ENCODE measurements at regions not wholly inside any gene's neighbourhood (a gene's known extent, or its start where the extent isn't known, plus 50 kb on each side); places are given as distances from the start of the nearest gene placed in this dataset.
"Not testable (repeated sequence)": the region's sequence is repeated elsewhere in the genome, so short reads cannot be mapped to it uniquely, and the experiment has no call there.

- H3K9me3 ChIP-seq (ENCODE audit: severe bottlenecking): no peaks in the 10 kb centered on the region
- TF ChIP-seq, protein P1, sequence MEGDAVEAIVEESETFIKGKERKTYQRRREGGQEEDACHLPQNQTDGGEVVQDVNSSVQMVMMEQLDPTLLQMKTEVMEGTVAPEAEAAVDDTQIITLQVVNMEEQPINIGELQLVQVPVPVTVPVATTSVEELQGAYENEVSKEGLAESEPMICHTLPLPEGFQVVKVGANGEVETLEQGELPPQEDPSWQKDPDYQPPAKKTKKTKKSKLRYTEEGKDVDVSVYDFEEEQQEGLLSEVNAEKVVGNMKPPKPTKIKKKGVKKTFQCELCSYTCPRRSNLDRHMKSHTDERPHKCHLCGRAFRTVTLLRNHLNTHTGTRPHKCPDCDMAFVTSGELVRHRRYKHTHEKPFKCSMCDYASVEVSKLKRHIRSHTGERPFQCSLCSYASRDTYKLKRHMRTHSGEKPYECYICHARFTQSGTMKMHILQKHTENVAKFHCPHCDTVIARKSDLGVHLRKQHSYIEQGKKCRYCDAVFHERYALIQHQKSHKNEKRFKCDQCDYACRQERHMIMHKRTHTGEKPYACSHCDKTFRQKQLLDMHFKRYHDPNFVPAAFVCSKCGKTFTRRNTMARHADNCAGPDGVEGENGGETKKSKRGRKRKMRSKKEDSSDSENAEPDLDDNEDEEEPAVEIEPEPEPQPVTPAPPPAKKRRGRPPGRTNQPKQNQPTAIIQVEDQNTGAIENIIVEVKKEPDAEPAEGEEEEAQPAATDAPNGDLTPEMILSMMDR (IDR thresholded peaks at IDR 0.05; ENCODE audit: low read depth, low read length): no peak
- no peak for DNase-seq
These were observed 724.3 kb upstream of the SLITRK1 start for GRCh38 chr13:84606616-84607015.

GRCh38 chr13:84605927-84606326, 723.7 kb upstream of the SLITRK1 start:
- Histone ChIP-seq H3K27ac (no peak overlapping the region), H3K36me3 (no peaks in the 10 kb centered on the region), H3K4me3 (ENCODE audit: low read depth, low read length) (no peak overlapping the region), H3K27me3 (ENCODE audit: insufficient read depth, low read depth, severe bottlenecking) (no peaks in the 10 kb centered on the region), H3K9me3 (ENCODE audit: severe bottlenecking) (no peaks in the 10 kb centered on the region)
- TF ChIP-seq, protein P1 (IDR thresholded peaks at IDR 0.05; ENCODE audit: low read depth, low read length): 0 out of 2 replicates have a peak, but pooled peaks have one; percentile 25
- no peak for DNase-seq

More at GRCh38 chr13:84606616-84607015, 724.3 kb upstream of the SLITRK1 start:
- Histone ChIP-seq H3K4me3 (ENCODE audit: low read depth, low read length) (no peak overlapping the region), H3K27me3 (ENCODE audit: insufficient read depth, low read depth, severe bottlenecking) (no peaks in the 10 kb centered on the region), H3K27ac (no peak overlapping the region), H3K36me3 (no peaks in the 10 kb centered on the region)

DNA sequence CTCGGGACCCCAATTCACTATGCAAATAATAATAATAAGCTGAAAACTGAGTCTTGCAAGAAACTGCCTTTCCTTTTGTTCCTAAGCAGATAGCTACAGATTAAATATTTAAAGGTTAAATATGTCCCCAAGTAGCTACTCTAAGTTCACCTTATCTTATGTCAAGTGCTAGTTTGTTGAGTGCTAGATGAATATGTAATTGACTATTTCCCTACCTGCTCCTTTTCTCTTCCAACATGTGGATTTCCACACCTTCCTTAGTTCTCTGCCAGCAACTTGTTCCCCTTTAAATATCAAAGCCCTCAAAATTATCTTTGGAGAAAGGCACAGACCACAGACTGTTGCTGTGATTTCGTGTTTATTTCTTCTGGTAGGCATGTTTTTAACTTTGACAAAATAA, 709.2 kb upstream of the SLITRK1 start:
- H3K36me3 ChIP-seq: no peaks in the 10 kb centered on the region
- TF ChIP-seq, protein P1 (IDR thresholded peaks at IDR 0.05; ENCODE audit: low read depth, low read length): no peak
- H3K27ac ChIP-seq: no peak overlapping the region
- H3K4me3 ChIP-seq (ENCODE audit: low read depth, low read length): no peak overlapping the region
- no peaks in the 10 kb centered on the region for H3K27me3 ChIP-seq (ENCODE audit: insufficient read depth, low read depth, severe bottlenecking)
- H3K9me3 ChIP-seq (ENCODE audit: severe bottlenecking): no peaks in the 10 kb centered on the region
- no peak for DNase-seq

DNA sequence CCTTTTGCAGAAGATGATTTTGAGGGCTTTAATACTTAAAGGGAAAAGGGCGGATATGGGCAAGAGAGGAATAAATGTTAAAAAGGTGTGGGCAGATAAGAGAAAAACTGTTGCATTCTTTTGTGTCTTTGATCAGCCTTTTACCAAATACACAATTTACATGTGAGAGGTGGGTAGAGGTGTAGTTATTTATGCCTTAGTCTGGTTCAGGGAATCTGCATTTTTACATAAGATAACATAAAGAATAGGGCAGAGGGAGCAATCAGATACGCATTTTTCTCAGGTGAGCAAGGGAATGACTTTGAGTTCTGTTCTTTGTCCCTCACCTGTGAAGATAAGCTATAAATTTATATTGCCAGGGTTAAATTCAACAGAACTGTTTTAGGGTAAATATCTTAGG, 708.4 kb upstream of the SLITRK1 start:
- H3K9me3 ChIP-seq (ENCODE audit: severe bottlenecking): no peaks in the 10 kb centered on the region
- no peak for DNase-seq
- TF ChIP-seq, protein P1 (IDR thresholded peaks at IDR 0.05; ENCODE audit: low read depth, low read length): no peak
- H3K27me3 ChIP-seq (ENCODE audit: insufficient read depth, low read depth, severe bottlenecking): no peaks in the 10 kb centered on the region
- no peak overlapping the region for H3K4me3 ChIP-seq (ENCODE audit: low read depth, low read length)
- no peaks in the 10 kb centered on the region for H3K36me3 ChIP-seq
- H3K27ac ChIP-seq: no peak overlapping the region

GRCh38 chr13:84588023-84588422, 705.7 kb upstream of the SLITRK1 start:
- Histone ChIP-seq H3K4me3 (ENCODE audit: low read depth, low read length) (no peak overlapping the region), H3K36me3 (no peaks in the 10 kb centered on the region), H3K9me3 (ENCODE audit: severe bottlenecking) (no peaks in the 10 kb centered on the region), H3K27ac (no peak overlapping the region), H3K27me3 (ENCODE audit: insufficient read depth, low read depth, severe bottlenecking) (no peaks in the 10 kb centered on the region)
- DNase-seq: no peak
- TF ChIP-seq, protein P1 (IDR thresholded peaks at IDR 0.05; ENCODE audit: low read depth, low read length): no peak

DNA sequence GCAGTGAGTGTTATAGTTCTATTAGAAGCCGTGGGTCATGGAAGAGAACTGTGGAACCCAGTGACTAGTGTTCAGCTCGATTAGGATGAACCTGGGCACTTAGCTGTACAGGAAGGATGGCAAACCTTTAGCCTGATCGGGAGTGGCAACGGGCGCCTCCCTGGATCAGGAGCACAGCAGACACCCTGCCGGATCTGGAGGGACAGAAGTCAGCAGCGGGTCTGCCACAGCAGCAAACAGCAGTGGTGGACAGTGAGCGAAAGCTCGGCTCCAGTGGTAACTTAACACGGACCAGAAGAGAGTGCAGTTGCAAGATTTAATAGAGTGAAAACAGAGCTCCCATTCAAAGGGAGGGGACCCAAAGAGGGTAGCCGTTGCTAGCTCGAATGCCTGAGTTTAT, 697.6 kb upstream of the SLITRK1 start:
- H3K4me3 ChIP-seq (ENCODE audit: low read depth, low read length); H3K9me3 ChIP-seq (ENCODE audit: severe bottlenecking); H3K27me3 ChIP-seq (ENCODE audit: insufficient read depth, low read depth, severe bottlenecking); H3K27ac ChIP-seq; H3K36me3 ChIP-seq; DNase-seq: not testable (repeated sequence)
